Mesenchymal stem cell (in vitro differentiated cells and primary cell): ENCODE measurements at regions not wholly inside any gene's neighbourhood (a gene's known extent, or its start where the extent isn't known, plus 50 kb on each side); places are given as distances from the start of the nearest gene placed in this dataset.

ENCODE experiments used
- DNase-seq: peaks from one replicate; pipeline ENCODE4 v3.0.0-alpha.2; 2013
- H2AFZ ChIP-seq: one replicate; pipeline ENCODE4 v1.6.1; 2013; ENCODE audit warnings: low read depth, mild to moderate bottlenecking, control low read depth, inconsistent platforms, low read length, moderate library complexity
- H2AK5ac ChIP-seq: 2 replicates; pipeline ENCODE4 v1.6.1; 2013; ENCODE audit warnings: low read length, moderate library complexity, mild to moderate bottlenecking, inconsistent platforms; ENCODE audit not compliant: severe bottlenecking
- H2BK120ac ChIP-seq: one replicate; pipeline ENCODE4 v1.6.1; 2013; ENCODE audit warnings: low read depth, mild to moderate bottlenecking, inconsistent platforms, low read length, moderate library complexity
- H2BK12ac ChIP-seq, 2 experiments: one replicate each; pipeline ENCODE4 v1.6.1; 2013; ENCODE audit warnings: inconsistent platforms in 2 of 2, low read length in 2 of 2, mild to moderate bottlenecking in 2 of 2, moderate library complexity in 2 of 2, control low read depth in 1 of 2
- H2BK15ac ChIP-seq: one replicate; pipeline ENCODE4 v1.6.1; 2013; ENCODE audit warnings: mild to moderate bottlenecking, low read depth, inconsistent platforms; ENCODE audit not compliant: poor library complexity, severe bottlenecking
- H2BK5ac ChIP-seq: 2 replicates; pipeline ENCODE4 v1.6.1; 2013; ENCODE audit warnings: low read depth, mild to moderate bottlenecking, low read length, control low read depth, inconsistent platforms; ENCODE audit not compliant: poor library complexity, severe bottlenecking
- H3K14ac ChIP-seq, 2 experiments: one replicate each; pipeline ENCODE4 v1.6.1; 2013; ENCODE audit warnings: inconsistent platforms in 2 of 2, low read length in 2 of 2, control low read depth in 1 of 2, mild to moderate bottlenecking in 1 of 2, moderate library complexity in 1 of 2
- H3K18ac ChIP-seq, 2 experiments: one replicate each; pipeline ENCODE4 v1.6.1; 2013; ENCODE audit warnings: inconsistent platforms in 2 of 2, low read length in 2 of 2, control low read depth in 1 of 2, low read depth in 1 of 2, mild to moderate bottlenecking in 1 of 2
- H3K23ac ChIP-seq, 2 experiments: one replicate each; pipeline ENCODE4 v1.6.1; 2013; ENCODE audit warnings: inconsistent platforms in 2 of 2, low read length in 2 of 2, mild to moderate bottlenecking in 2 of 2, moderate library complexity in 2 of 2, control low read depth in 1 of 2
- H3K27ac ChIP-seq: 2 replicates; pipeline ENCODE4 v1.5.1; 2013; ENCODE audit warnings: mild to moderate bottlenecking, moderate library complexity, low read length, control low read depth, inconsistent platforms; ENCODE audit not compliant: poor library complexity, severe bottlenecking
- H3K27me3 ChIP-seq, 2 experiments: 2 replicates each; pipeline versions ENCODE4 v1.6.1 to v1.7.0; 2013; ENCODE audit warnings: low read length in 2 of 2, mild to moderate bottlenecking in 2 of 2, moderate library complexity in 2 of 2, control low read depth in 1 of 2, inconsistent platforms in 1 of 2; ENCODE audit not compliant: control insufficient read depth in 1 of 2, insufficient read depth in 1 of 2
- H3K36me3 ChIP-seq, 2 experiments: 2 replicates each; pipeline versions ENCODE4 v1.6.1 to v1.7.0; 2013; ENCODE audit warnings: low read length in 2 of 2, control low read depth in 1 of 2, inconsistent platforms in 1 of 2, low read depth in 1 of 2, mild to moderate bottlenecking in 1 of 2; ENCODE audit not compliant: insufficient read depth in 2 of 2, control insufficient read depth in 1 of 2
- H3K4ac ChIP-seq, 2 experiments: one replicate each; pipeline ENCODE4 v1.6.1; 2013; ENCODE audit warnings: inconsistent platforms in 2 of 2, low read length in 2 of 2, mild to moderate bottlenecking in 2 of 2, moderate library complexity in 2 of 2, control low read depth in 1 of 2, low read depth in 1 of 2
- H3K4me1 ChIP-seq: 2 replicates; pipeline ENCODE4 v1.6.1; 2013; ENCODE audit warnings: low read depth, low read length, control low read depth; ENCODE audit not compliant: control insufficient read depth, insufficient read depth
- H3K4me2 ChIP-seq: 2 replicates; pipeline ENCODE4 v1.6.1; 2013; ENCODE audit warnings: low read length, mild to moderate bottlenecking, inconsistent platforms; ENCODE audit not compliant: poor library complexity, severe bottlenecking
- H3K4me3 ChIP-seq, 2 experiments: 2 replicates each; pipeline versions ENCODE4 v1.5.1 to v1.7.0; 2013; ENCODE audit warnings: low read length in 2 of 2, mild to moderate bottlenecking in 2 of 2, control low read depth in 1 of 2, low read depth in 1 of 2; ENCODE audit not compliant: insufficient read depth in 1 of 2
- H3K79me1 ChIP-seq: replicated peaks from 2 replicates; pipeline ENCODE4 v1.6.1; 2013; ENCODE audit warnings: mild to moderate bottlenecking, control low read depth, low read length, inconsistent platforms; ENCODE audit not compliant: poor library complexity, severe bottlenecking
- H3K9ac ChIP-seq: 2 replicates; pipeline ENCODE4 v1.7.0; 2013; ENCODE audit warnings: mild to moderate bottlenecking, low read length, moderate library complexity
- H3K9me3 ChIP-seq: 2 replicates; pipeline ENCODE4 v1.7.0; 2013; ENCODE audit warnings: mild to moderate bottlenecking, low read length; ENCODE audit not compliant: control insufficient read depth
- H4K8ac ChIP-seq: one replicate; pipeline ENCODE4 v1.6.1; 2013; ENCODE audit warnings: inconsistent platforms, mild to moderate bottlenecking, low read length, moderate library complexity
- H4K91ac ChIP-seq: one replicate; pipeline ENCODE4 v1.6.1; 2013; ENCODE audit warnings: mild to moderate bottlenecking, low read length, inconsistent platforms
- WGBS: methylation state at CpG from one replicate; pipeline ENCODE4 v1.1.7; 2013; ENCODE audit warnings: mixed read lengths; 5-methylcytosine and 5-hydroxymethylcytosine counted together

GRCh38 chr12:126342866-126343265 is 1277.6 kb downstream of the AACS start:
- Histone ChIP-seq H3K23ac (no peak overlapping the region), H3K9me3 (peaks cover 7% of the 10 kb centered on the region), H4K91ac (no peak overlapping the region), H2BK15ac (no peak overlapping the region), H2BK120ac (no peak overlapping the region), H2AK5ac (no peak overlapping the region), H3K36me3 (no peaks in the 10 kb centered on the region), H2BK12ac (no peak overlapping the region), H3K27ac (no peak overlapping the region), H3K4me2 (no peak overlapping the region), H3K4me1 (no peaks in the 10 kb centered on the region), H3K4ac (no peak overlapping the region), H3K9ac (no peak overlapping the region), H3K18ac (no peak overlapping the region), H3K4me3 (no peak overlapping the region), H2BK5ac (no peak overlapping the region), H3K79me1 (no peaks in the 10 kb centered on the region), H4K8ac (no peak overlapping the region), H3K27me3 (no peaks in the 10 kb centered on the region), H3K14ac (no peak overlapping the region), H2AFZ (no peak overlapping the region)
- no peak for DNase-seq
- no CpG with 5 or more reads among the region's 1 CpG for WGBS

- Histone ChIP-seq H3K79me1 (no peaks in the 10 kb centered on the region), H2BK15ac (no peak overlapping the region), H4K91ac (no peak overlapping the region), H4K8ac (no peak overlapping the region), H2BK12ac (no peak overlapping the region), H3K9me3 (peaks cover 7% of the 10 kb centered on the region), H3K23ac (no peak overlapping the region), H3K27me3 (no peaks in the 10 kb centered on the region), H3K4ac (no peak overlapping the region), H3K9ac (no peak overlapping the region), H3K4me3 (no peak overlapping the region), H2BK5ac (no peak overlapping the region), H3K27ac (no peak overlapping the region), H2AFZ (no peak overlapping the region), H3K18ac (no peak overlapping the region), H3K36me3 (no peaks in the 10 kb centered on the region), H2AK5ac (no peak overlapping the region), H2BK120ac (no peak overlapping the region), H3K14ac (no peak overlapping the region), H3K4me1 (no peaks in the 10 kb centered on the region), H3K4me2 (no peak overlapping the region)
- 68% methylated on average over 3 of the region's 3 CpGs for WGBS
- no peak for DNase-seq
Observed at GRCh38 chr12:126343321-126343720, 1278.1 kb downstream of the AACS start.

GRCh38 chr12:126346087-126346486 is 1280.9 kb downstream of the AACS start:
- no peak for DNase-seq
- Histone ChIP-seq H3K79me1 (no peaks in the 10 kb centered on the region), H3K9me3 (peaks cover 12% of the 10 kb centered on the region), H2BK120ac (no peak overlapping the region), H3K4me3 (no peak overlapping the region), H3K4me1 (no peaks in the 10 kb centered on the region), H2AFZ (no peak overlapping the region), H3K27ac (no peak overlapping the region), H3K36me3 (no peaks in the 10 kb centered on the region), H3K23ac (no peak overlapping the region), H4K8ac (no peak overlapping the region), H3K14ac (no peak overlapping the region), H2BK5ac (no peak overlapping the region), H2BK15ac (no peak overlapping the region), H3K9ac (no peak overlapping the region), H2AK5ac (no peak overlapping the region), H4K91ac (no peak overlapping the region), H3K18ac (no peak overlapping the region), H2BK12ac (no peak overlapping the region), H3K4ac (no peak overlapping the region), H3K4me2 (no peak overlapping the region), H3K27me3 (no peaks in the 10 kb centered on the region)
- WGBS: 88% methylated on average over 2 of the region's 3 CpGs

- Histone ChIP-seq H3K79me1 (no peaks in the 10 kb centered on the region), H2AFZ (no peak overlapping the region), H3K18ac (no peak overlapping the region), H3K27me3 (no peaks in the 10 kb centered on the region), H3K14ac (no peak overlapping the region), H3K27ac (no peak overlapping the region), H3K36me3 (no peaks in the 10 kb centered on the region), H3K4me2 (no peak overlapping the region), H3K9me3 (peaks cover 12% of the 10 kb centered on the region), H3K4me3 (no peak overlapping the region), H2AK5ac (no peak overlapping the region), H4K8ac (no peak overlapping the region), H2BK5ac (no peak overlapping the region), H2BK120ac (no peak overlapping the region), H2BK15ac (no peak overlapping the region), H3K9ac (no peak overlapping the region), H2BK12ac (no peak overlapping the region), H4K91ac (no peak overlapping the region), H3K4ac (no peak overlapping the region), H3K4me1 (no peaks in the 10 kb centered on the region), H3K23ac (no peak overlapping the region)
- DNase-seq: no peak
- 27% methylated on average over 5 of the region's 5 CpGs for WGBS
Observed at GRCh38 chr12:126347421-126347820, 1282.2 kb downstream of the AACS start.
